ENCODE measurements at regions not wholly inside any gene's neighbourhood (a gene's known extent, or its start where the extent isn't known, plus 50 kb on each side); places are given as distances from the start of the nearest gene placed in this dataset.

DNA sequence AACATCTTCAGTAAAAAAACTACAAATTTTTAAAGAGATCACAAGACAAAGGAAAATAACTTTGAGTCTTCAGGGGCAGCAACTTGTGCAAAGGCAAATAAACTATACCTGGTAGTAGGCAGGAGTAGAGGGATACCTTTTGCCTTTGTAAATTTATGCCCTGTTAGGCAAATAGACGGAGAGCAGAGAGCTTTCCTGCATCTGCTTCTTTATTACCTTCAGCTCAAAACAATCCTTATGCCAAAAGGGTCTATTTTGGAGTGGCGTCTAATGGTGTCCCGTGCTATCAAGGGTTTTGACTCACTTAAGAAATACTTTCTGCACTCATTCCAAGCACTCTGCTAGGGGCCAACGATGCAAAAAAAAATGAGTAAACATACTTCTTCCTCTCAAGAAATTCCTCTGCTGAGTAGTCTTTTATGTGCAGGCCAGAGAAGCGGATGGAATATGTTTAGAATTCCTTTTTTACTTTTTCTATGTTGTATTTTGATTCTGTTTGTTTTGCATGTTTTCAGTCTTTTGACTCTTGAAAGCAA lies 131.9 kb downstream of the ANXA5 start (continued):
- TF ChIP-seq ZNF281 (CRISPR knock-in tag; IDR thresholded peaks at IDR 0.05) = no peak
- TF ChIP-seq, protein P1, sequence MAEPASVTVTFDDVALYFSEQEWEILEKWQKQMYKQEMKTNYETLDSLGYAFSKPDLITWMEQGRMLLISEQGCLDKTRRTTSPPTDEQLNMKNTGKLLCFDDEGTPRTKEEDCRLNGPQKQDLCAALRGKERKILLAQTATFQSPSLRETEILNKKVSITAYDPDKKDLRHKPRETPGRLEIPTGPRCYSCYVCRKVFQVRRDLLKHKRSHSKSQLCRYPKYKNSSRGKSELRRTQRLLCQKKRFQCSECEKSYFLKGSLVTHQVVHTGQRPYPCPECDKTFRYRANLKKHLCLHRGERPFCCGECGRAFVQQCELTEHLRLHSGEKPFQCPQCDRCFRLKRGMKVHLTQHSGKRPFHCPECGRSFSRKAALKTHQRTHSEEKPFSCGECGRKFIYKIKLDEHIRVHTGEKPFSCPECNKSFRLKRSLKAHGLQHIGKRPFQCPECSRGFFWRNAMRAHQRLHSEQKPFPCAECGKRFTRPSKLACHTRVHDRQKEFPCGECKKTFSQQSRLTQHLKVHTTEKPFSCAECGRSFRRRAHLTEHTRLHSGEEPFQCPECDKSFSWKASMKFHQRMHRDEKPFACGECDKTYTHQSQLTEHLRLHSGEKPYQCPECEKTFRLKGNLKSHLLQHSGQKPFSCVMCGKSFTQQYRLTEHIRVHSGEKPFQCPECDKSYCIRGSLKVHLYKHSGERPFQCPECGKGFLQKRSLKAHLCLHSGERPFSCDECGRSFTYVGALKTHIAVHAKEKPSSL (CRISPR knock-in tag; conservative IDR thresholded peaks at IDR 0.05) = no peak
- TF ChIP-seq ATF1 (CRISPR knock-in tag; IDR thresholded peaks at IDR 0.05) = no peak
- TF ChIP-seq CREB1 (CRISPR knock-in tag; IDR thresholded peaks at IDR 0.05) = no peak
- TF ChIP-seq ESRRA (CRISPR knock-in tag; IDR thresholded peaks at IDR 0.05; ENCODE audit: borderline replicate concordance) = no peak
- no peak for TF ChIP-seq JUN (CRISPR knock-in tag; IDR thresholded peaks at IDR 0.05)
- no peak for TF ChIP-seq IRF2 (CRISPR knock-in tag; IDR thresholded peaks at IDR 0.05; ENCODE audit: borderline replicate concordance, low read depth)
- no peak for TF ChIP-seq CBFB (CRISPR knock-in tag; IDR thresholded peaks at IDR 0.05; ENCODE audit: low read depth)
- TF ChIP-seq ARID4B (CRISPR knock-in tag; IDR thresholded peaks at IDR 0.05; ENCODE audit: borderline replicate concordance) = no peak

GRCh38 chr4:121562811-121563210 lies 134.0 kb downstream of the ANXA5 start:
- ChIA-PET CTCF (no interaction called here), POLR2A (interaction anchor here (0.5 kb wide), 1 partner anchor 141 kb away, joined by 3 read pairs; no protein-coding TSS in a partner anchor)
- TF ChIP-seq FOXP4 (CRISPR knock-in tag; IDR thresholded peaks at IDR 0.05) = no peak
- TF ChIP-seq ZNF121 (CRISPR knock-in tag; IDR thresholded peaks at IDR 0.05) = no peak
- Mint-ChIP-seq H3K4me3 (no peak overlapping the region), H3K4me1 (peaks cover 8% of the 10 kb centered on the region; the same call in 1 of the 2 replicates), H3K36me3 (no peaks in the 10 kb centered on the region), H3K9me3 (peaks cover 3% of the 10 kb centered on the region), H3K27me3 (ENCODE audit: low read depth) (no peaks in the 10 kb centered on the region), H3K27ac (no peak overlapping the region)
- ATAC-seq = no peak
- no peak for DNase-seq (ENCODE audit: low spot score)

All from WTC11 (cell line).